Panc1 (cell line): ENCODE measurements at regions not wholly inside any gene's neighbourhood (a gene's known extent, or its start where the extent isn't known, plus 50 kb on each side); places are given as distances from the start of the nearest gene placed in this dataset.
A peak's percentile ranks its signal among the peaks of the same experiment; 100 is the strongest.

Experiments
- ATAC-seq: fragments of 200-7000 bp; cut with Tn5 transposase; 2 replicates; pipeline ENCODE4 v1.9.1; 2020; ENCODE audit warnings: mild to moderate bottlenecking, moderate library complexity
- BruUV-seq: library from RNA; stranded (reverse); fragments of 400-500 nt; replicated peaks from 2 replicates; lab custom pipeline; 2021; lab: Mats Ljungman, UMichigan
- CTCF ChIA-PET: fragments of 300-600 bp; sonication (Branson Sonifier 250); formaldehyde crosslinking; loops from one replicate; lab custom pipeline; 2022; ENCODE audit warnings: antibody characterized with exemption; lab: Charles Lee
- POLR2A ChIA-PET: fragments of 300-600 bp; sonication (Branson Sonifier 250); formaldehyde crosslinking; loops from one replicate; lab custom pipeline; 2022; ENCODE audit warnings: antibody characterized with exemption; lab: Charles Lee
- DNase-seq: peaks from one replicate; pipeline ENCODE4 v3.0.0-alpha.2; 2010; ENCODE audit warnings: low read depth, low spot score
- H3K27ac ChIP-seq: 2 replicates; pipeline ENCODE4 v1.5.1; 2011; ENCODE audit warnings: mild to moderate bottlenecking, low read length, inconsistent platforms
- H3K27me3 ChIP-seq: fragments of 200-500 bp; sonication (Bioruptor generic); 2 replicates; pipeline ENCODE4 v1.6.0; 2014; ENCODE audit warnings: low read length, inconsistent platforms; ENCODE audit not compliant: control insufficient read depth, insufficient read depth
- H3K36me3 ChIP-seq: fragments of 200-500 bp; sonication (Bioruptor generic); 2 replicates; pipeline ENCODE4 v1.5.1; 2014; ENCODE audit warnings: inconsistent platforms, mild to moderate bottlenecking, low read length, moderate library complexity; ENCODE audit not compliant: control insufficient read depth, insufficient read depth
- H3K4me1 ChIP-seq: 2 replicates; pipeline ENCODE4 v1.5.1; 2011; ENCODE audit warnings: inconsistent platforms, mild to moderate bottlenecking, low read length, moderate library complexity; ENCODE audit not compliant: control insufficient read depth, insufficient read depth
- H3K4me3 ChIP-seq, 2 experiments: 2 replicates each; pipeline ENCODE4 v1.5.1; 2011 to 2012; ENCODE audit warnings: low read depth in 2 of 2, low read length in 2 of 2, mild to moderate bottlenecking in 2 of 2, inconsistent platforms in 1 of 2, moderate library complexity in 1 of 2
- H3K9me3 ChIP-seq: fragments of 200-500 bp; sonication (Bioruptor generic); 2 replicates; pipeline ENCODE4 v1.5.1; 2014; ENCODE audit warnings: low read depth, mild to moderate bottlenecking, inconsistent platforms, low read length, moderate library complexity; ENCODE audit not compliant: control insufficient read depth, insufficient read depth
- CTCF ChIP-seq: fragments of 450-650 bp; IDR thresholded peaks from 2 replicates; pipeline ENCODE4 v1.5.1; 2017; ENCODE audit warnings: mild to moderate bottlenecking
- POLR2AphosphoS5 ChIP-seq: IDR thresholded peaks from 2 replicates; pipeline ENCODE4 v1.6.1; 2012; ENCODE audit warnings: mild to moderate bottlenecking, low read depth, low read length, moderate library complexity
- REST ChIP-seq, 2 experiments: IDR thresholded peaks; 2 replicates each; pipeline ENCODE4 v1.6.1; 2011 to 2012; ENCODE audit warnings: low read depth in 2 of 2, control low read depth in 1 of 2, low read length in 1 of 2, mild to moderate bottlenecking in 1 of 2, moderate library complexity in 1 of 2; ENCODE audit not compliant: insufficient read depth in 1 of 2
- SIN3A ChIP-seq: IDR thresholded peaks from 2 replicates; pipeline ENCODE4 v1.6.1; 2012; ENCODE audit warnings: low read depth, mild to moderate bottlenecking, low read length, moderate library complexity, borderline replicate concordance; ENCODE audit not compliant: insufficient read depth
- TCF7L2 ChIP-seq: IDR thresholded peaks from 2 replicates; pipeline ENCODE4 v1.6.1; 2011; ENCODE audit warnings: mild to moderate bottlenecking, low read depth, low read length, inconsistent platforms
- in situ Hi-C: cut with HindIII; loops from 2 replicates; pipeline ENCODE4 v1.10.0; 2016; ENCODE audit warnings: low sequenced_read_pairs, low pct_unique_long_range_greater_than_20kb
- intact Hi-C: fragments of 100-400 bp; cut with micrococcal nuclease; formaldehyde crosslinking; loops from one replicate; pipeline ENCODE4 v1.10.0; 2022; ENCODE audit not compliant: unreplicated experiment

DNA sequence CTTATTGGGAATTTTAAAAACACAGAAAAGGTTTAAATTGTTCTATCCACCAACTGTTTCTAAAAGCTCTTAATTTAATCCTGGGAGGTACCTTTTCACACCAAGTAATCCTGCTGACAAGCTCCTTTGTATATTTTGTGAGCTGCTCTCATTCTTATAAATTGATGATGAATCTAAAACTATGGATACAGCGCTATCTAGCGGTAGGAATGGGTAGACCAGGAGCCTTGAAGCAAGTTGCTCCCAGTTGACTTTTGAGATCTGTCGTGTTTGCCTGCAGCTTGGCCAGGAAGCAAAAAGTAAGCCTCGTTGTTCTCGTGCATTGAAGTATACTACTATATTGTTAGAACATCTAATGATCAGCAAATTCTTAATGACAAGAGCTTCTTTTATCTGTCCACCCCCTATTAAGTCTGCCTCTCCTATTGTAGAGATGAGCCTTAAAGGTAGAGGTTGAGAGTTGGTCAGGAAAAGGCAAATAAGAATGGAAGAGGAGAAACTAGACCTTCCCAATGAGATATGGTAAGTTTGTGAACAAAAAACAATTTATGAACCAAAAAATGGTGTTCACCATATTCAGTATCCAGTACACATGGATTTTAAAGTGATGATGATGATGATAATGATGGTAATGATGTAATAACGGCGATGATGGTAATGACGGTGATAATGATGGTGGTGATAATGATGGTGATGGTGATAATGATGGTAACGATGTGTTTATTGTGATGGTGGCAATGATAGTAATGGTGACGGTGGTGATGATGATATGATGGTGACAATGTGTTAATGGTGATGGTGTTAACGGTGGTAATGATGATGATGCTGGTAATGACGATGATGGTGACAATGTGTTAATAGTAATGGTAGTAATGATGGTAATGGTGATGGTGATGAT lies 212.1 kb upstream of the NCKAP5 start:
- peak; percentile 76 for TF ChIP-seq CTCF
- TF ChIP-seq REST (IDR thresholded peaks at IDR 0.05; ENCODE audit: insufficient read depth in 1 of 2, low read depth in 2 of 2, low read length in 1 of 2), result no peak
- BruUV-seq, result no TSS peak
- H3K9me3 ChIP-seq, result no peaks in the 10 kb centered on the region
- DNase-seq (peak; percentile 51), ATAC-seq (no peak)
- in situ Hi-C loops, result no loop called here
- intact Hi-C loops, result no loop called here
- no peaks in the 10 kb centered on the region for H3K36me3 ChIP-seq
- no peak overlapping the region for H3K4me3 ChIP-seq
- POLR2A ChIA-PET, result no interaction called here
- H3K4me1 ChIP-seq, result no peaks in the 10 kb centered on the region
- CTCF ChIA-PET, result no interaction called here
- no peaks in the 10 kb centered on the region for H3K27me3 ChIP-seq
- H3K27ac ChIP-seq, result no peak overlapping the region

GRCh38 chr2:133780997-133781513 lies 212.8 kb upstream of the NCKAP5 start:
- no TSS peak for BruUV-seq
- intact Hi-C loops (no loop called here), in situ Hi-C loops (no loop called here)
- no peaks in the 10 kb centered on the region for H3K9me3 ChIP-seq
- CTCF ChIA-PET, result no interaction called here
- H3K4me1 ChIP-seq, result no peaks in the 10 kb centered on the region
- ATAC-seq (no peak), DNase-seq (no peak)
- H3K27ac ChIP-seq, result no peak overlapping the region
- H3K36me3 ChIP-seq, result no peaks in the 10 kb centered on the region
- POLR2A ChIA-PET, result no interaction called here
- TF ChIP-seq REST (IDR thresholded peaks at IDR 0.05; ENCODE audit: insufficient read depth in 1 of 2, low read depth in 2 of 2, low read length in 1 of 2) (no peak), SIN3A (no peak), TCF7L2 (no peak), POLR2AphosphoS5 (no peak), CTCF (no peak)
- H3K27me3 ChIP-seq, result no peaks in the 10 kb centered on the region
- H3K4me3 ChIP-seq, result no peak overlapping the region
